H1 (cell line): ENCODE measurements at regions not wholly inside any gene's neighbourhood (a gene's known extent, or its start where the extent isn't known, plus 50 kb on each side); places are given as distances from the start of the nearest gene placed in this dataset.

Source experiments
- CTCF ChIA-PET: fragments of 300-600 bp; sonication (Branson Sonifier 250); formaldehyde crosslinking; loops from one replicate; lab custom pipeline; 2021; ENCODE audit not compliant: partially characterized antibody; lab: Charles Lee
- POLR2A ChIA-PET: fragments of 300-600 bp; sonication (Branson Sonifier 250); formaldehyde crosslinking; loops from one replicate; lab custom pipeline; 2021; ENCODE audit warnings: inconsistent platforms; ENCODE audit not compliant: partially characterized antibody; lab: Charles Lee
- DNase-seq, 2 experiments: peaks; one replicate each; pipeline versions ENCODE4 v3.0.0 to v3.0.0-alpha.2; 2010 to 2022; ENCODE audit warnings: low spot score in 2 of 2, low read depth in 1 of 2, mixed read lengths in 1 of 2
- FAIRE-seq: peaks from 2 replicates; lab custom pipeline; 2011; peaks lifted over from hg19 to GRCh38; lab: Jason Lieb, UNC
- H2AFZ ChIP-seq: 2 replicates; pipeline ENCODE4 v1.8.1; 2012; ENCODE audit warnings: low read length, inconsistent platforms
- H2AK5ac ChIP-seq: 2 replicates; pipeline ENCODE4 v1.6.1; 2013; ENCODE audit warnings: low read depth, low read length
- H2BK120ac ChIP-seq: replicated peaks from 2 replicates; pipeline ENCODE3; 2013; ENCODE audit warnings: low read depth, low read length, inconsistent platforms
- H2BK12ac ChIP-seq: 2 replicates; pipeline ENCODE4 v1.6.1; 2013; ENCODE audit warnings: low read depth, low read length
- H2BK15ac ChIP-seq: 2 replicates; pipeline ENCODE4 v1.6.1; 2013; ENCODE audit warnings: low read length
- H2BK20ac ChIP-seq: 2 replicates; pipeline ENCODE4 v1.6.1; 2013; ENCODE audit warnings: low read length
- H2BK5ac ChIP-seq: 2 replicates; pipeline ENCODE4 v1.6.1; 2013; ENCODE audit warnings: low read depth, low read length
- H3K14ac ChIP-seq: 2 replicates; pipeline ENCODE4 v1.6.1; 2013; ENCODE audit warnings: inconsistent platforms; ENCODE audit not compliant: insufficient read length
- H3K18ac ChIP-seq: 2 replicates; pipeline ENCODE4 v1.6.1; 2013; ENCODE audit warnings: low read length; ENCODE audit errors: extremely low read depth
- H3K23ac ChIP-seq: 2 replicates; pipeline ENCODE4 v1.6.1; 2013; ENCODE audit warnings: inconsistent platforms; ENCODE audit not compliant: insufficient read length
- H3K23me2 ChIP-seq: 2 replicates; pipeline ENCODE4 v1.6.1; 2013; ENCODE audit warnings: low read depth, low read length
- H3K27ac ChIP-seq: 2 replicates; pipeline ENCODE4 v1.6.1; 2011; ENCODE audit warnings: low read depth, low read length, inconsistent platforms
- H3K27me3 ChIP-seq, 4 experiments: replicated peaks in 1 of 4; 1 replicate in 1 of 4; 2 replicates in 3 of 4; pipeline versions ENCODE4 v1.6.1 to v1.8.1; 2011 to 2013; ENCODE audit warnings: low read length in 3 of 4, mild to moderate bottlenecking in 3 of 4, inconsistent platforms in 2 of 4, mixed read lengths in 2 of 4, moderate library complexity in 1 of 4; ENCODE audit not compliant: control insufficient read depth in 3 of 4, insufficient read depth in 3 of 4; ENCODE audit errors: extremely low read depth in 1 of 4
- H3K36me3 ChIP-seq, 4 experiments: 2 replicates each; pipeline versions ENCODE4 v1.6.1 to v1.8.1; 2011 to 2013; ENCODE audit warnings: mild to moderate bottlenecking in 4 of 4, low read length in 3 of 4, moderate library complexity in 2 of 4, control low read depth in 1 of 4, inconsistent platforms in 1 of 4; ENCODE audit not compliant: insufficient read depth in 4 of 4, control insufficient read depth in 2 of 4
- H3K4ac ChIP-seq: replicated peaks from 2 replicates; pipeline ENCODE3; 2013; ENCODE audit warnings: low read length, low read depth, mixed read lengths, inconsistent platforms; ENCODE audit not compliant: insufficient read length
- H3K4me1 ChIP-seq, 4 experiments: replicated peaks in 1 of 4; 1 replicate in 1 of 4; 2 replicates in 3 of 4; pipeline versions ENCODE4 v1.6.1 to v1.8.1; 2011 to 2013; ENCODE audit warnings: low read length in 3 of 4, inconsistent platforms in 2 of 4, mixed read lengths in 1 of 4; ENCODE audit not compliant: insufficient read depth in 4 of 4, control insufficient read depth in 3 of 4
- H3K4me2 ChIP-seq, 2 experiments: 2 replicates each; pipeline versions ENCODE4 v1.6.1 to v1.8.1; 2011 to 2013; ENCODE audit warnings: low read depth in 2 of 2, low read length in 2 of 2, control low read depth in 1 of 2, inconsistent platforms in 1 of 2, mild to moderate bottlenecking in 1 of 2; ENCODE audit not compliant: insufficient read depth in 1 of 2
- H3K4me3 ChIP-seq, 4 experiments: fragments of 200-600, 300-600 bp in 1 of 4; sonication (generic), shearing (Covaris generic), sonication (Bioruptor Twin) in 1 of 4; 2 replicates each; pipeline versions ENCODE4 v1.5.1 to v1.8.1; 2011 to 2016; ENCODE audit warnings: low read length in 4 of 4, low read depth in 3 of 4, control low read depth in 2 of 4, inconsistent platforms in 2 of 4, mild to moderate bottlenecking in 2 of 4, mixed read lengths in 1 of 4, moderate library complexity in 1 of 4; ENCODE audit not compliant: insufficient read depth in 2 of 4; ENCODE audit errors: extremely low read depth in 1 of 4
- H3K56ac ChIP-seq: replicated peaks from 2 replicates; pipeline ENCODE3; 2013; ENCODE audit warnings: low read depth, mild to moderate bottlenecking, mixed read lengths, low read length, inconsistent platforms; ENCODE audit not compliant: insufficient read length
- H3K79me1 ChIP-seq: 2 replicates; pipeline ENCODE4 v1.6.1; 2013; ENCODE audit warnings: low read depth, low read length, control low read depth
- H3K79me2 ChIP-seq, 2 experiments: 2 replicates each; pipeline versions ENCODE4 v1.6.1 to v1.8.1; 2012 to 2013; ENCODE audit warnings: low read length in 2 of 2, mild to moderate bottlenecking in 2 of 2, inconsistent platforms in 1 of 2; ENCODE audit not compliant: insufficient read depth in 2 of 2, control insufficient read depth in 1 of 2
- H3K9ac ChIP-seq, 4 experiments: replicated peaks in 1 of 4; 1 replicate in 1 of 4; 2 replicates in 3 of 4; pipeline versions ENCODE4 v1.6.1 to v1.8.1; 2011 to 2013; ENCODE audit warnings: low read depth in 3 of 4, low read length in 3 of 4, control low read depth in 2 of 4, mild to moderate bottlenecking in 2 of 4, moderate library complexity in 2 of 4, inconsistent platforms in 1 of 4; ENCODE audit errors: extremely low read depth in 1 of 4
- H3K9me3 ChIP-seq, 2 experiments: 2 replicates each; pipeline versions ENCODE4 v1.6.1 to v1.8.1; 2012 to 2013; ENCODE audit warnings: mild to moderate bottlenecking in 2 of 2, moderate library complexity in 2 of 2, control low read depth in 1 of 2, inconsistent platforms in 1 of 2, low read depth in 1 of 2, low read length in 1 of 2, mixed read lengths in 1 of 2; ENCODE audit not compliant: insufficient read depth in 2 of 2
- H4K20me1 ChIP-seq, 2 experiments: replicated peaks in 1 of 2; 2 replicates each; pipeline versions ENCODE3 to v1.8.1; 2011 to 2013; ENCODE audit warnings: inconsistent platforms in 2 of 2, low read length in 2 of 2, mild to moderate bottlenecking in 1 of 2; ENCODE audit not compliant: insufficient read depth in 2 of 2, control insufficient read depth in 1 of 2
- H4K5ac ChIP-seq: 2 replicates; pipeline ENCODE4 v1.6.1; 2013; ENCODE audit warnings: low read length, low read depth, mixed read lengths, inconsistent platforms; ENCODE audit not compliant: insufficient read length
- H4K8ac ChIP-seq: 2 replicates; pipeline ENCODE4 v1.8.0; 2013; ENCODE audit warnings: mild to moderate bottlenecking, moderate library complexity, low read length, inconsistent platforms; ENCODE audit not compliant: insufficient read depth; ENCODE audit errors: extremely low read depth
- H4K91ac ChIP-seq: replicated peaks from 2 replicates; pipeline ENCODE3; 2013; ENCODE audit warnings: low read length, mixed read lengths, inconsistent platforms; ENCODE audit not compliant: insufficient read length
- BACH1 ChIP-seq: IDR thresholded peaks from 2 replicates; pipeline ENCODE4 v1.6.1; 2012; ENCODE audit warnings: low read length, improper control_type of control experiment
- BRCA1 ChIP-seq: IDR thresholded peaks from 2 replicates; pipeline ENCODE4 v1.6.1; 2012; ENCODE audit warnings: low read depth, low read length, improper control_type of control experiment
- CBX8 ChIP-seq: fragments of 300-800, 300-1000 bp; sonication (generic); IDR thresholded peaks from 2 replicates; pipeline ENCODE4 v1.7.1; 2016; ENCODE audit warnings: low read depth, low read length, borderline replicate concordance
- CREB1 ChIP-seq: IDR thresholded peaks from 2 replicates; pipeline ENCODE4 v1.6.1; 2012; ENCODE audit warnings: inconsistent platforms
- JUND ChIP-seq: IDR thresholded peaks from 2 replicates; pipeline ENCODE4 v1.6.1; 2011; ENCODE audit warnings: mild to moderate bottlenecking, improper control_type of control experiment, low read length
- KDM1A ChIP-seq: fragments of 200-600, 300-600 bp; sonication (generic); IDR thresholded peaks from 2 replicates; pipeline ENCODE4 v1.7.1; 2016; ENCODE audit warnings: mild to moderate bottlenecking, low read length, borderline replicate concordance
- POU5F1 ChIP-seq: IDR thresholded peaks from 2 replicates; pipeline ENCODE4 v1.6.1; 2011; ENCODE audit warnings: low read depth, mild to moderate bottlenecking, low read length, moderate library complexity
- RXRA ChIP-seq: IDR thresholded peaks from 2 replicates; pipeline ENCODE4 v1.6.1; 2011; ENCODE audit warnings: low read depth, mild to moderate bottlenecking, low read length, moderate library complexity; ENCODE audit not compliant: insufficient read depth
- SP4 ChIP-seq: IDR thresholded peaks from 2 replicates; pipeline ENCODE4 v1.6.1; 2012; ENCODE audit warnings: low read length, inconsistent platforms
- SRF ChIP-seq: IDR thresholded peaks from 2 replicates; pipeline ENCODE4 v1.6.1; 2011; ENCODE audit warnings: mild to moderate bottlenecking, low read depth, low read length, moderate library complexity
- WGBS, 2 experiments: shearing (Covaris generic) in 1 of 2; methylation state at CpG; one replicate each; pipeline versions ENCODE4 v1.1.6 to v1.1.7; 2013 to 2015; ENCODE audit warnings: low lambda C conversion rate in 2 of 2, mixed read lengths in 2 of 2, inconsistent platforms in 1 of 2, low coverage in 1 of 2, missing lambda C conversion rate in 1 of 2; ENCODE audit not compliant: insufficient replicate concordance in 2 of 2, insufficient coverage in 1 of 2, insufficient read length in 1 of 2; ENCODE audit errors: extremely low coverage in 1 of 2, missing lambda C conversion rate in 1 of 2; 5-methylcytosine and 5-hydroxymethylcytosine counted together

DNA sequence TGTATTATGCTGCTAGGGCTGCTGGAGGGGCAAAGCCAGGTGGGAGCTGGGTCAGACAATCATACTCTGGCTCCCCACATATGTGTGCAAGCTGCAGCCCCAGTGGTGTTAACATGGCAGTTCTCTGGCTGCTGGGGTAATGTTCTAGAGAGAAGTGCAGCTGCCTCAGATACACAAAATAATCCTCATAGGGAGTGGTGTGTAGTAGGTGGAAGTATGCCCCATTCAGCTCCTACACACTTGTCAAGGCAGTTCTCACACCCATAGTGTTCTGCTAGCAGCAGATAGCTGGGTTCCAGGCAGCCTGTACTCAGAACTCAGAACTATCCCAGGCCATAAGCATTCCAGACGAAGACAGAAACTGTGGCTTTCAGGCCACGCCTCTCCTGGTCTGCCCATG is 87.9 kb upstream of the NT5C1B start:
- Histone ChIP-seq H2BK5ac (no peak overlapping the region), H4K91ac (no peak overlapping the region), H3K23me2 (no peaks in the 10 kb centered on the region), H2BK12ac (no peak overlapping the region), H3K14ac (no peak overlapping the region), H4K20me1 (no peaks in the 10 kb centered on the region), H3K36me3 (no peaks in the 10 kb centered on the region), H2BK120ac (no peak overlapping the region), H3K4me1 (no peaks in the 10 kb centered on the region), H2BK15ac (no peak overlapping the region), H3K27ac (no peak overlapping the region), H3K4me3 (no peak overlapping the region), H3K4me2 (no peak overlapping the region), H2AFZ (no peak overlapping the region), H2AK5ac (no peak overlapping the region), H4K5ac (no peak overlapping the region), H3K18ac (no peak overlapping the region), H3K9ac (no peak overlapping the region), H3K79me1 (no peaks in the 10 kb centered on the region), H3K9me3 (no peaks in the 10 kb centered on the region), H3K4ac (no peak overlapping the region), H2BK20ac (no peak overlapping the region), H4K8ac (no peak overlapping the region), H3K56ac (no peak overlapping the region), H3K23ac (no peak overlapping the region), H3K79me2 (no peaks in the 10 kb centered on the region), H3K27me3 (no peaks in the 10 kb centered on the region)
- ChIA-PET POLR2A (no interaction called here), CTCF (interaction anchor here (0.7 to 1.7 kb wide), 3 partner anchors 11 to 290 kb away, joined by 3 to 14 read pairs (median 3); no protein-coding TSS in a partner anchor)
- 88% methylated on average over 2 of the region's 2 CpGs; no CpG with 5 or more reads in 1 of the 2 experiments for WGBS, 2 experiments
- no peak for DNase-seq
- FAIRE-seq = no peak
- TF ChIP-seq BRCA1 = no peak
- TF ChIP-seq JUND = no peak
- no peak for TF ChIP-seq SRF
- TF ChIP-seq BACH1 = no peak
- TF ChIP-seq CBX8 = no peak
- no peak for TF ChIP-seq SP4
- no peak for TF ChIP-seq CREB1
- TF ChIP-seq KDM1A = no peak
- TF ChIP-seq RXRA = no peak
- no peak for TF ChIP-seq POU5F1
